Mesendoderm (in vitro differentiated cells): ENCODE measurements at regions not wholly inside any gene's neighbourhood (a gene's known extent, or its start where the extent isn't known, plus 50 kb on each side); places are given as distances from the start of the nearest gene placed in this dataset.
A peak's percentile ranks its signal among the peaks of the same experiment; 100 is the strongest.

Experiments used
- DNase-seq: peaks from one replicate; pipeline ENCODE4 v3.0.0; 2013
- H2AK5ac ChIP-seq: 2 replicates; pipeline ENCODE4 v1.6.1; 2013; ENCODE audit warnings: low read length, inconsistent platforms
- H2BK120ac ChIP-seq: 2 replicates; pipeline ENCODE4 v1.6.1; 2013; ENCODE audit warnings: low read depth, mild to moderate bottlenecking, low read length, moderate library complexity, mixed read lengths
- H2BK15ac ChIP-seq: replicated peaks from 2 replicates; pipeline ENCODE4 v1.6.1; 2013; ENCODE audit warnings: low read depth, mild to moderate bottlenecking, moderate library complexity
- H2BK5ac ChIP-seq: 2 replicates; pipeline ENCODE4 v1.6.1; 2013; ENCODE audit warnings: low read length, inconsistent platforms
- H3K18ac ChIP-seq: 2 replicates; pipeline ENCODE4 v1.6.1; 2013; ENCODE audit warnings: mild to moderate bottlenecking, low read length, mixed read lengths
- H3K23ac ChIP-seq: one replicate; pipeline ENCODE4 v1.6.1; 2013; ENCODE audit warnings: low read length
- H3K27ac ChIP-seq: 2 replicates; pipeline ENCODE4 v1.5.1; 2013; ENCODE audit warnings: low read depth, mild to moderate bottlenecking, inconsistent platforms, low read length, moderate library complexity
- H3K27me3 ChIP-seq: 2 replicates; pipeline ENCODE4 v1.6.1; 2013; ENCODE audit warnings: low read length, control low read depth, mild to moderate bottlenecking, inconsistent platforms; ENCODE audit not compliant: insufficient read depth, poor library complexity
- H3K36me3 ChIP-seq: 2 replicates; pipeline ENCODE4 v1.6.1; 2013; ENCODE audit warnings: low read length, inconsistent platforms; ENCODE audit not compliant: control insufficient read depth, insufficient read depth
- H3K4ac ChIP-seq: one replicate; pipeline ENCODE4 v1.6.1; 2013; ENCODE audit warnings: low read depth, mild to moderate bottlenecking, low read length, moderate library complexity
- H3K4me1 ChIP-seq: 2 replicates; pipeline ENCODE4 v1.6.1; 2013; ENCODE audit warnings: low read depth, low read length, inconsistent platforms; ENCODE audit not compliant: control insufficient read depth
- H3K4me2 ChIP-seq: 2 replicates; pipeline ENCODE4 v1.6.1; 2013; ENCODE audit warnings: low read length
- H3K4me3 ChIP-seq: 2 replicates; pipeline ENCODE4 v1.5.1; 2013; ENCODE audit warnings: mild to moderate bottlenecking, low read length
- H3K56ac ChIP-seq: one replicate; pipeline ENCODE4 v1.6.1; 2013; ENCODE audit warnings: low read length
- H3K79me1 ChIP-seq: 2 replicates; pipeline ENCODE4 v1.6.1; 2013; ENCODE audit warnings: low read length, inconsistent platforms
- H3K79me2 ChIP-seq: 2 replicates; pipeline ENCODE4 v1.6.1; 2013; ENCODE audit warnings: mild to moderate bottlenecking, low read length; ENCODE audit not compliant: control insufficient read depth, insufficient read depth
- H3K9ac ChIP-seq: 2 replicates; pipeline ENCODE4 v1.6.1; 2013; ENCODE audit warnings: low read length, inconsistent platforms
- H4K5ac ChIP-seq: one replicate; pipeline ENCODE4 v1.6.1; 2013; ENCODE audit warnings: low read length
- H4K8ac ChIP-seq: one replicate; pipeline ENCODE4 v1.6.1; 2013; ENCODE audit warnings: low read depth, mild to moderate bottlenecking, control low read depth, low read length, moderate library complexity
- WGBS: extraction: QIAGEN DNeasy Blood & Tissue Kit; methylation state at CpG from one replicate; pipeline ENCODE4 v1.1.7; 2013; ENCODE audit warnings: low lambda C conversion rate, missing lambda C conversion rate; ENCODE audit not compliant: insufficient coverage; ENCODE audit errors: extremely low coverage; 5-methylcytosine and 5-hydroxymethylcytosine counted together

DNA sequence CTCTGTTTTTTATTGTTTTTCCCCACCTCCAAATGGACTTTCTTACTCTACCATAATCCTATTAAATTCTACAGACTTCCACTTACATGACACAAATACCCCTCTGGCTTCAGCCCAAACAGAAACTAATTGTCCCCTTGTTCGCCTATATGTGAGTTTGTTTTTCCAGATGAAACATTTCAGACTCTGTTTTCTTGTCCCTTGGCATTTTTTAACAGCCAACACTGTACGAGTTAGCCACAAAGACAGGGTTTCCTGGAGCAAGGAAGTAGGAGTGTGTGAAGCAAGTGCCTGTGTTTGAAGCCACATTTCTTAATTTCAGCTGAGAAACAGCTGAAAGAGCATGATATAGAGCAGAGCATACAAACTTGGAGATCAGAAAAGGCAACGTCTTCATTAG, 382.2 kb upstream of the CDH5 start:
- DNase-seq, result no peak
- Histone ChIP-seq H3K4ac (no peak overlapping the region), H2AK5ac (no peak overlapping the region), H3K36me3 (no peaks in the 10 kb centered on the region), H3K4me1 (no peaks in the 10 kb centered on the region), H2BK15ac (no peak overlapping the region), H2BK120ac (no peak overlapping the region), H2BK5ac (no peak overlapping the region), H3K27me3 (no peaks in the 10 kb centered on the region), H3K18ac (no peak overlapping the region), H3K56ac (no peak overlapping the region), H3K4me2 (no peak overlapping the region), H4K8ac (no peak overlapping the region), H3K23ac (no peak overlapping the region), H3K27ac (no peak overlapping the region), H4K5ac (no peak overlapping the region), H3K9ac (no peak overlapping the region), H3K79me1 (no peaks in the 10 kb centered on the region), H3K79me2 (no peaks in the 10 kb centered on the region), H3K4me3 (no peak overlapping the region)
- WGBS, result no CpG with 5 or more reads among the region's 3 CpGs

GRCh38 chr16:65981057-65981456, 385.4 kb upstream of the CDH5 start:
- Histone ChIP-seq H4K5ac (no peak overlapping the region), H2BK15ac (no peak overlapping the region), H3K4ac (no peak overlapping the region), H3K4me2 (no peak overlapping the region), H4K8ac (no peak overlapping the region), H3K9ac (no peak overlapping the region), H3K4me3 (no peak overlapping the region), H3K79me1 (no peaks in the 10 kb centered on the region), H3K4me1 (no peaks in the 10 kb centered on the region), H3K56ac (no peak overlapping the region), H3K79me2 (no peaks in the 10 kb centered on the region), H3K23ac (no peak overlapping the region), H3K36me3 (no peaks in the 10 kb centered on the region), H3K27me3 (no peaks in the 10 kb centered on the region), H2BK120ac (no peak overlapping the region), H3K27ac (no peak overlapping the region), H2AK5ac (no peak overlapping the region), H3K18ac (no peak overlapping the region), H2BK5ac (no peak overlapping the region)
- DNase-seq, result no peak
- no CpG with 5 or more reads among the region's 2 CpGs for WGBS

DNA sequence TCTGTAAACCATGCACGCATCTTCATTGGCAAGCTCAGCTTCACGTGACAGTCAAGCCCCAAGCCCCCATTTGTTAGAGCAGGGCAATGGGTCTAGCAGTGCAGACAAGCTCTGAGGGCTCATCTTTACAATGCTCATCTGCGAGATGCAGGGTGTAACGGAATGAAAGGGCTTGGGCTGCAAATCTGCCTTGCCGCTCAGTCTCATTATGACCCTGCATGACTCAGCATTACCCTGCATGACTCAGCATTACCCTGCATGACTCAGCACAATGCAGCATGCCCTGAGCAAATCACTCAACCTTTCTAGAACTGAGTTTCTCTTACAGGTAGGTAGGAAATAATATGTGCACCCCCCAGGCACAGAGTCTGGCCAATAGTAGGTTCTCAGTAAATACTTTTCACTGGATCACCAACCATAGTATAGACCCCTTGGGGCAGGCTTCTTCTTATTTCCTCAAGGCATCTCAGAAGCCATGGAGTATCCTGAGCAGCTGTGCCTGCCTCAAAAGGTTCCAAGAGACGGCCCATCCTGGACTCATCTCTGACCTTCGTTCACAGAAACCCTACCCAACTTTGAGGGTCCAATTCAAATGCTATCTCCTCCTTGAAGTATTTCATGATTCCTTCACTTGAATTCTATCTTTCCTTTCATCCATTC, 391.3 kb upstream of the CDH5 start:
- no peak overlapping the region for H3K9ac ChIP-seq
- H3K27ac ChIP-seq, result no peak overlapping the region
- no peaks in the 10 kb centered on the region for H3K36me3 ChIP-seq
- no peak overlapping the region for H2BK15ac ChIP-seq
- no peak overlapping the region for H3K56ac ChIP-seq
- H3K4ac ChIP-seq, result peak overlapping the region; percentile 41
- no peaks in the 10 kb centered on the region for H3K79me1 ChIP-seq
- no peak overlapping the region for H3K4me3 ChIP-seq
- WGBS, result no CpG with 5 or more reads among the region's 7 CpGs
- no peak overlapping the region for H2BK5ac ChIP-seq
- no peak overlapping the region for H3K23ac ChIP-seq
- H3K4me2 ChIP-seq, result no peak overlapping the region
- no peak overlapping the region for H4K8ac ChIP-seq
- peak overlapping the region; percentile 10 for H2BK120ac ChIP-seq
- no peaks in the 10 kb centered on the region for H3K79me2 ChIP-seq
- no peak overlapping the region for H2AK5ac ChIP-seq
- peak; percentile 70 for DNase-seq
- peak overlapping the region; percentile 40 for H3K18ac ChIP-seq
- H3K27me3 ChIP-seq, result no peaks in the 10 kb centered on the region
- H3K4me1 ChIP-seq, result no peaks in the 10 kb centered on the region
- no peak overlapping the region for H4K5ac ChIP-seq

- H2BK120ac ChIP-seq, result no peak overlapping the region
- no peak overlapping the region for H4K8ac ChIP-seq
- H4K5ac ChIP-seq, result no peak overlapping the region
- no peaks in the 10 kb centered on the region for H3K36me3 ChIP-seq
- H3K18ac ChIP-seq, result no peak overlapping the region
- H3K79me1 ChIP-seq, result no peaks in the 10 kb centered on the region
- H2BK15ac ChIP-seq, result no peak overlapping the region
- H3K23ac ChIP-seq, result no peak overlapping the region
- no peaks in the 10 kb centered on the region for H3K4me1 ChIP-seq
- no peak overlapping the region for H2BK5ac ChIP-seq
- H3K4me3 ChIP-seq, result no peak overlapping the region
- H3K27me3 ChIP-seq, result no peaks in the 10 kb centered on the region
- no CpG with 5 or more reads among the region's 4 CpGs for WGBS
- no peak overlapping the region for H3K4ac ChIP-seq
- no peak overlapping the region for H3K4me2 ChIP-seq
- H3K56ac ChIP-seq, result no peak overlapping the region
- DNase-seq, result no peak
- no peaks in the 10 kb centered on the region for H3K79me2 ChIP-seq
- H2AK5ac ChIP-seq, result no peak overlapping the region
- H3K9ac ChIP-seq, result no peak overlapping the region
- H3K27ac ChIP-seq, result no peak overlapping the region
Observed at GRCh38 chr16:65967376-65967775, 399.1 kb upstream of the CDH5 start.

- no peak overlapping the region for H2BK15ac ChIP-seq
- H3K79me1 ChIP-seq, result no peaks in the 10 kb centered on the region
- no peak overlapping the region for H3K9ac ChIP-seq
- H2AK5ac ChIP-seq, result no peak overlapping the region
- no peaks in the 10 kb centered on the region for H3K4me1 ChIP-seq
- H3K4me3 ChIP-seq, result no peak overlapping the region
- no peak overlapping the region for H4K5ac ChIP-seq
- H3K4ac ChIP-seq, result no peak overlapping the region
- no peak overlapping the region for H4K8ac ChIP-seq
- DNase-seq, result no peak
- H3K18ac ChIP-seq, result no peak overlapping the region
- H3K27me3 ChIP-seq, result no peaks in the 10 kb centered on the region
- WGBS, result no CpG with 5 or more reads among the region's 6 CpGs
- no peaks in the 10 kb centered on the region for H3K36me3 ChIP-seq
- H3K23ac ChIP-seq, result no peak overlapping the region
- no peaks in the 10 kb centered on the region for H3K79me2 ChIP-seq
- no peak overlapping the region for H3K56ac ChIP-seq
- no peak overlapping the region for H3K27ac ChIP-seq
- no peak overlapping the region for H3K4me2 ChIP-seq
- no peak overlapping the region for H2BK5ac ChIP-seq
- H2BK120ac ChIP-seq, result no peak overlapping the region
Observed at GRCh38 chr16:65965628-65966027, 400.9 kb upstream of the CDH5 start.

GRCh38 chr16:65964752-65965151, 401.7 kb upstream of the CDH5 start:
- Histone ChIP-seq H3K4me2 (no peak overlapping the region), H3K56ac (no peak overlapping the region), H4K5ac (no peak overlapping the region), H3K27me3 (no peaks in the 10 kb centered on the region), H3K4ac (no peak overlapping the region), H2BK120ac (no peak overlapping the region), H3K9ac (no peak overlapping the region), H2BK15ac (no peak overlapping the region), H4K8ac (no peak overlapping the region), H2BK5ac (no peak overlapping the region), H3K4me1 (peaks cover under 1% of the 10 kb centered on the region), H3K79me2 (no peaks in the 10 kb centered on the region), H3K18ac (no peak overlapping the region), H3K36me3 (no peaks in the 10 kb centered on the region), H2AK5ac (no peak overlapping the region), H3K27ac (no peak overlapping the region), H3K4me3 (no peak overlapping the region), H3K79me1 (no peaks in the 10 kb centered on the region), H3K23ac (no peak overlapping the region)
- no CpG with 5 or more reads among the region's 4 CpGs for WGBS
- peak; percentile 17 for DNase-seq
